HCT116 (cell line): ENCODE measurements at regions not wholly inside any gene's neighbourhood (a gene's known extent, or its start where the extent isn't known, plus 50 kb on each side); places are given as distances from the start of the nearest gene placed in this dataset.

Experiments
- ATAC-seq: fragments of 200-7000 bp; cut with Tn5 transposase; 2 replicates; pipeline ENCODE4 v1.9.1; 2020; ENCODE audit warnings: mild to moderate bottlenecking, moderate library complexity
- BruUV-seq: library from RNA; stranded (reverse); fragments of 400-500 nt; replicated peaks from 2 replicates; lab custom pipeline; 2021; lab: Mats Ljungman, UMichigan
- CTCF ChIA-PET: fragments of 300-600 bp; sonication (Branson Sonifier 250); formaldehyde crosslinking; loops from one replicate; lab custom pipeline; 2021; ENCODE audit warnings: antibody characterized with exemption; lab: Charles Lee
- POLR2A ChIA-PET: fragments of 300-600, 350-600 bp; sonication (Branson Sonifier 250); formaldehyde crosslinking; loops from one replicate; lab custom pipeline; 2021; ENCODE audit warnings: antibody characterized with exemption; lab: Charles Lee
- RAD21 ChIA-PET, 2 experiments: fragments of 300-600 bp; sonication (Branson Sonifier 250); formaldehyde crosslinking; loops; one replicate each; lab custom pipeline; 2023; ENCODE audit warnings: low total read pairs in 2 of 2; ENCODE audit not compliant: uncharacterized antibody in 2 of 2, unreplicated experiment in 2 of 2, low non-redundant PET in 1 of 2; lab: Charles Lee
- DNase-seq: peaks from one replicate; pipeline ENCODE4 v3.0.0-alpha.2; 2010; ENCODE audit warnings: low read depth, low spot score
- H2AFZ ChIP-seq: fragments of 200-600 bp; shearing (Covaris generic), sonication (generic); 2 replicates; pipeline ENCODE4 v1.6.1; 2017; ENCODE audit warnings: low read depth, mixed run types, mixed read lengths, antibody characterized with exemption, low read length; ENCODE audit not compliant: poor library complexity, severe bottlenecking
- H3K27ac ChIP-seq: 2 replicates; pipeline ENCODE4 v1.5.1; 2012; ENCODE audit warnings: low read depth, low read length
- H3K27me3 ChIP-seq: fragments of 200-600 bp; sonication (generic); 2 replicates; pipeline ENCODE4 v1.6.1; 2016; ENCODE audit warnings: mixed run types, low read length, mixed read lengths; ENCODE audit not compliant: insufficient read depth
- H3K36me3 ChIP-seq, 2 experiments: fragments of 200-500 bp in 1 of 2; fragments of 200-600 bp in 1 of 2; sonication (Bioruptor generic) in 1 of 2; sonication (generic) in 1 of 2; 2 replicates each; pipeline versions ENCODE4 v1.5.1 to v1.6.1; 2014 to 2016; ENCODE audit warnings: low read length in 2 of 2, inconsistent platforms in 1 of 2, mixed read lengths in 1 of 2, mixed run types in 1 of 2; ENCODE audit not compliant: insufficient read depth in 2 of 2, control insufficient read depth in 1 of 2
- H3K4me1 ChIP-seq, 2 experiments: fragments of 200-600 bp in 1 of 2; sonication (generic) in 1 of 2; 2 replicates each; pipeline versions ENCODE4 v1.5.1 to v1.6.1; 2012 to 2017; ENCODE audit warnings: low read length in 2 of 2, inconsistent platforms in 1 of 2, mild to moderate bottlenecking in 1 of 2, mixed read lengths in 1 of 2, mixed run types in 1 of 2, moderate library complexity in 1 of 2; ENCODE audit not compliant: insufficient read depth in 2 of 2, control insufficient read depth in 1 of 2
- H3K4me2 ChIP-seq: fragments of 200-600 bp; sonication (generic); 2 replicates; pipeline ENCODE4 v1.6.1; 2017; ENCODE audit warnings: mixed run types, low read length, mixed read lengths
- H3K4me3 ChIP-seq, 2 experiments: fragments of 200-600 bp in 1 of 2; sonication (generic) in 1 of 2; replicated peaks in 1 of 2; 2 replicates each; pipeline ENCODE4 v1.5.1; 2011 to 2016; ENCODE audit warnings: low read length in 2 of 2, control low read depth in 1 of 2, low read depth in 1 of 2, mild to moderate bottlenecking in 1 of 2, mixed read lengths in 1 of 2, mixed run types in 1 of 2
- H3K79me2 ChIP-seq: fragments of 200-600 bp; sonication (generic); 2 replicates; pipeline ENCODE4 v1.6.1; 2017; ENCODE audit warnings: mild to moderate bottlenecking, mixed run types, low read length, moderate library complexity, mixed read lengths; ENCODE audit not compliant: insufficient read depth
- H3K9ac ChIP-seq: fragments of 200-600 bp; sonication (generic); 2 replicates; pipeline ENCODE4 v1.6.1; 2016; ENCODE audit warnings: low read length, mixed read lengths
- H3K9me2 ChIP-seq: fragments of 200-600 bp; sonication (generic), shearing (Covaris generic); 2 replicates; pipeline ENCODE4 v1.6.1; 2017; ENCODE audit warnings: mixed run types, mild to moderate bottlenecking, moderate library complexity; ENCODE audit not compliant: insufficient read depth
- H3K9me3 ChIP-seq, 2 experiments: fragments of 200-500 bp in 1 of 2; fragments of 200-600 bp in 1 of 2; sonication (Bioruptor generic) in 1 of 2; sonication (generic) in 1 of 2; 2 replicates each; pipeline ENCODE4 v1.6.1; 2014 to 2017; ENCODE audit warnings: low read length in 2 of 2, mixed read lengths in 2 of 2, inconsistent platforms in 1 of 2, low read depth in 1 of 2, mild to moderate bottlenecking in 1 of 2, mixed run types in 1 of 2, moderate library complexity in 1 of 2; ENCODE audit not compliant: control insufficient read depth in 1 of 2, insufficient read depth in 1 of 2
- H4K20me1 ChIP-seq: fragments of 200-600 bp; sonication (generic), shearing (Covaris generic); 2 replicates; pipeline ENCODE4 v1.6.1; 2017; ENCODE audit warnings: mixed run types, mild to moderate bottlenecking, moderate library complexity; ENCODE audit not compliant: insufficient read depth
- EGR1 ChIP-seq: IDR thresholded peaks from 2 replicates; pipeline ENCODE4 v1.6.1; 2012; ENCODE audit warnings: low read depth
- ELF1 ChIP-seq: IDR thresholded peaks from 2 replicates; pipeline ENCODE4 v1.6.1; 2012; ENCODE audit warnings: low read depth, borderline replicate concordance
- EZH2 ChIP-seq: fragments of 200-600 bp; sonication (generic); IDR thresholded peaks from 2 replicates; pipeline ENCODE4 v1.6.1; 2017; ENCODE audit warnings: antibody characterized with exemption, mixed run types
- FOSL1 ChIP-seq: IDR thresholded peaks from 2 replicates; pipeline ENCODE4 v1.6.1; 2012; ENCODE audit warnings: low read depth
- JUND ChIP-seq: IDR thresholded peaks from 2 replicates; pipeline ENCODE4 v1.6.1; 2012
- POLR2A ChIP-seq: IDR thresholded peaks from 2 replicates; pipeline ENCODE4 v1.7.0; 2011; ENCODE audit warnings: borderline replicate concordance; ENCODE audit not compliant: insufficient read depth, insufficient read length; ENCODE audit errors: extremely low read depth
- RAD21 ChIP-seq: IDR thresholded peaks from 2 replicates; pipeline ENCODE4 v1.6.1; 2012; ENCODE audit warnings: low read depth, mild to moderate bottlenecking
- SIN3A ChIP-seq: IDR thresholded peaks from 2 replicates; pipeline ENCODE4 v1.6.1; 2012; ENCODE audit warnings: low read depth
- TCF7L2 ChIP-seq: IDR thresholded peaks from 2 replicates; pipeline ENCODE4 v1.7.0; 2011; ENCODE audit warnings: borderline replicate concordance, inconsistent platforms; ENCODE audit not compliant: insufficient read depth, insufficient read length; ENCODE audit errors: extremely low read depth
- YY1 ChIP-seq: IDR thresholded peaks from 2 replicates; pipeline ENCODE4 v1.6.1; 2011; ENCODE audit warnings: low read length, low read depth, moderate library complexity, mild to moderate bottlenecking; ENCODE audit not compliant: insufficient replicate concordance; ENCODE audit errors: extremely low read depth
- ZFX ChIP-seq: fragments of 450-650 bp; IDR thresholded peaks from 2 replicates; pipeline ENCODE4 v1.6.1; 2017
- ZNF274 ChIP-seq: fragments of 200-500 bp; sonication (Bioruptor generic); IDR thresholded peaks from 2 replicates; pipeline ENCODE4 v1.6.1; 2014; ENCODE audit warnings: mild to moderate bottlenecking, low read depth, low read length, inconsistent platforms
- intact Hi-C: fragments of 100-400 bp; cut with micrococcal nuclease; formaldehyde crosslinking; loops from 2 replicates; pipeline ENCODE4 v1.10.0; 2022
- TF ChIP-seq, protein P1 (sequence below): IDR thresholded peaks from 2 replicates; pipeline ENCODE4 v1.6.1; 2012
- TF ChIP-seq, protein P2 (sequence below): IDR thresholded peaks from 2 replicates; pipeline ENCODE4 v1.6.1; 2011; ENCODE audit warnings: mild to moderate bottlenecking, low read length, moderate library complexity; ENCODE audit not compliant: insufficient replicate concordance; ENCODE audit errors: extremely low read depth
- TF ChIP-seq, protein P3 (sequence below), 3 experiments: fragments of 200-600 bp in 1 of 3; sonication (generic) in 1 of 3; IDR thresholded peaks in 2 of 3; conservative IDR thresholded peaks in 1 of 3; 2 replicates each; pipeline ENCODE4 v1.5.1; 2012 to 2017; ENCODE audit warnings: low read depth in 2 of 3, low read length in 2 of 3, antibody characterized with exemption in 1 of 3, borderline replicate concordance in 1 of 3, control low read depth in 1 of 3, mild to moderate bottlenecking in 1 of 3, mixed read lengths in 1 of 3, mixed run types in 1 of 3, moderate library complexity in 1 of 3; ENCODE audit not compliant: insufficient read depth in 1 of 3

DNA sequence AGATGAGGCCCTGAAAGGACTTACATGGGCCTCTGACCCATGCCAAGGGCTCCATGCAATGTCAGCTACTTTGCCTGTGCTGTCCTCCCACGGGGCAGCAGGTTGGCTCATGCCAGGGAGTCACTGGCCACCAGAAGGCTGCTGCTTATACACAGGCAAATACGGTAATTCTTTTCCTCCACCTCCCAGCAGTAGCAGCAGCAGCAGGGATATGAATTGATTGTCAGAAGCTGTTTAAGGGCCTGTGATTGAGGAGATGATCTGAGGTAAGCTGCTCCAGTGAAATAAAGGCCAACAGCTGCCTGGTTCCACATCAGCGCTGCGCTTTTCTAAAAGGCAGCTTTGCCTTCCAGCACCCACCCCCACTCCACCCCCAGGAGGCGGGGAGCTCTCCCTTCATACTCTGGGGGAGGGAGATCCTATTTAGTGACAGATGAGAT, 250.5 kb downstream of the SHQ1 start:
- H4K20me1 ChIP-seq: no peaks in the 10 kb centered on the region
- CTCF ChIA-PET: interaction anchor here (1.3 kb wide), 1 partner anchor 58 kb away, joined by 3 read pairs; no protein-coding TSS in a partner anchor
- peaks cover 0 to 6% of the 10 kb centered on the region in 2 experiments; a peak in 3 of 4 replicates for H3K4me1 ChIP-seq
- no peak overlapping the region for H2AFZ ChIP-seq
- BruUV-seq: no TSS peak
- peak; percentile 67 for ATAC-seq
- H3K79me2 ChIP-seq: no peaks in the 10 kb centered on the region
- no peaks in the 10 kb centered on the region for H3K27me3 ChIP-seq
- RAD21 ChIA-PET: no interaction called here
- no peak overlapping the region for H3K4me2 ChIP-seq
- H3K27ac ChIP-seq: no peak overlapping the region
- no peak overlapping the region for H3K9ac ChIP-seq
- H3K9me3 ChIP-seq: no peaks in the 10 kb centered on the region
- H3K9me2 ChIP-seq: no peaks in the 10 kb centered on the region
- intact Hi-C loops: loop anchor here (10.0 kb wide), 1 partner anchor 287 kb away; the partner anchor contains the start of gene GXYLT2
- DNase-seq: no peak
- TF ChIP-seq EZH2 (no peak), POLR2A (no peak), SIN3A (no peak), JUND (no peak), ZFX (no peak), TCF7L2 (no peak), YY1 (no peak), RAD21 (no peak), FOSL1 (no peak), EGR1 (no peak), ELF1 (no peak), ZNF274 (no peak)
- TF ChIP-seq, protein P1, sequence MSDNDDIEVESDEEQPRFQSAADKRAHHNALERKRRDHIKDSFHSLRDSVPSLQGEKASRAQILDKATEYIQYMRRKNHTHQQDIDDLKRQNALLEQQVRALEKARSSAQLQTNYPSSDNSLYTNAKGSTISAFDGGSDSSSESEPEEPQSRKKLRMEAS: no peak
- TF ChIP-seq, protein P2, sequence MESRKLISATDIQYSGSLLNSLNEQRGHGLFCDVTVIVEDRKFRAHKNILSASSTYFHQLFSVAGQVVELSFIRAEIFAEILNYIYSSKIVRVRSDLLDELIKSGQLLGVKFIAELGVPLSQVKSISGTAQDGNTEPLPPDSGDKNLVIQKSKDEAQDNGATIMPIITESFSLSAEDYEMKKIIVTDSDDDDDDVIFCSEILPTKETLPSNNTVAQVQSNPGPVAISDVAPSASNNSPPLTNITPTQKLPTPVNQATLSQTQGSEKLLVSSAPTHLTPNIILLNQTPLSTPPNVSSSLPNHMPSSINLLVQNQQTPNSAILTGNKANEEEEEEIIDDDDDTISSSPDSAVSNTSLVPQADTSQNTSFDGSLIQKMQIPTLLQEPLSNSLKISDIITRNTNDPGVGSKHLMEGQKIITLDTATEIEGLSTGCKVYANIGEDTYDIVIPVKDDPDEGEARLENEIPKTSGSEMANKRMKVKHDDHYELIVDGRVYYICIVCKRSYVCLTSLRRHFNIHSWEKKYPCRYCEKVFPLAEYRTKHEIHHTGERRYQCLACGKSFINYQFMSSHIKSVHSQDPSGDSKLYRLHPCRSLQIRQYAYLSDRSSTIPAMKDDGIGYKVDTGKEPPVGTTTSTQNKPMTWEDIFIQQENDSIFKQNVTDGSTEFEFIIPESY: no peak
- TF ChIP-seq, protein P3, sequence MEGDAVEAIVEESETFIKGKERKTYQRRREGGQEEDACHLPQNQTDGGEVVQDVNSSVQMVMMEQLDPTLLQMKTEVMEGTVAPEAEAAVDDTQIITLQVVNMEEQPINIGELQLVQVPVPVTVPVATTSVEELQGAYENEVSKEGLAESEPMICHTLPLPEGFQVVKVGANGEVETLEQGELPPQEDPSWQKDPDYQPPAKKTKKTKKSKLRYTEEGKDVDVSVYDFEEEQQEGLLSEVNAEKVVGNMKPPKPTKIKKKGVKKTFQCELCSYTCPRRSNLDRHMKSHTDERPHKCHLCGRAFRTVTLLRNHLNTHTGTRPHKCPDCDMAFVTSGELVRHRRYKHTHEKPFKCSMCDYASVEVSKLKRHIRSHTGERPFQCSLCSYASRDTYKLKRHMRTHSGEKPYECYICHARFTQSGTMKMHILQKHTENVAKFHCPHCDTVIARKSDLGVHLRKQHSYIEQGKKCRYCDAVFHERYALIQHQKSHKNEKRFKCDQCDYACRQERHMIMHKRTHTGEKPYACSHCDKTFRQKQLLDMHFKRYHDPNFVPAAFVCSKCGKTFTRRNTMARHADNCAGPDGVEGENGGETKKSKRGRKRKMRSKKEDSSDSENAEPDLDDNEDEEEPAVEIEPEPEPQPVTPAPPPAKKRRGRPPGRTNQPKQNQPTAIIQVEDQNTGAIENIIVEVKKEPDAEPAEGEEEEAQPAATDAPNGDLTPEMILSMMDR (IDR thresholded peaks at IDR 0.05 in 2 of 3, conservative IDR thresholded peaks at IDR 0.05 in 1 of 3; ENCODE audit: borderline replicate concordance in 1 of 3, insufficient read depth in 1 of 3, low read depth in 2 of 3, low read length in 2 of 3): no peak
- no peak overlapping the region for H3K4me3 ChIP-seq
- POLR2A ChIA-PET: no interaction called here
- H3K36me3 ChIP-seq: no peaks in the 10 kb centered on the region
